Esophagus squamous epithelium (tissue), 4 donors: ENCODE measurements at regions not wholly inside any gene's neighbourhood (a gene's known extent, or its start where the extent isn't known, plus 50 kb on each side); places are given as distances from the start of the nearest gene placed in this dataset.

Source experiments
- CTCF ChIP-seq, 6 experiments: fragments of 450-650 bp in 4 of 6; fragments of 200-600 bp in 2 of 6; sonication (generic) in 2 of 6; IDR thresholded peaks; one replicate each; pipeline ENCODE4 v1.5.1; 2016 to 2019; ENCODE audit warnings: antibody characterized with exemption in 6 of 6, mild to moderate bottlenecking in 4 of 6, moderate library complexity in 4 of 6
- POLR2A ChIP-seq, 4 donors: fragments of 450-650 bp; IDR thresholded peaks; one replicate each; pipeline ENCODE4 v1.6.1; 2017; ENCODE audit warnings: antibody characterized with exemption in 4 of 4, mild to moderate bottlenecking in 4 of 4, moderate library complexity in 3 of 4

DNA sequence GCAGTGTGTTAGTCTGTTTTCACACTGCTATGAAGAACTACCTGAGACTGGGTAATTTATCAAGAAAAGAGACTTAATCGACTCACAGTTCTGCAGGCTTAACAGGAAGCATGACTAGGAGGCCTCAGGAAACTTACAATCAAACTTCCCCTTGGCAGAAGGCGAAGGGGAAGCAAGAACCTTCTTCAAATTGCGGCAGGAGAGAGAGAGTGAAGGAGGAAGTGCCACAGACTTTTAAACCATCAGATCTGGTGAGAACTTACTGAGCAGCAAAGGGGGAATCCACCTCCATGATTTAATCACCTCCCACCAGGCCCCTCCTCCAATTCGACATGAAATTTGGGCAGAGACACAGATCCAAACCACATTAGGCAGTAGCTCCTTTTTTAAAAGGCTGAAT is 59.2 kb upstream of the LEF1 start:
- TF ChIP-seq CTCF (IDR thresholded peaks at IDR 0.05): no peak
- no peak for TF ChIP-seq POLR2A (IDR thresholded peaks at IDR 0.05)
